ENCODE measurements at regions not wholly inside any gene's neighbourhood (a gene's known extent, or its start where the extent isn't known, plus 50 kb on each side); places are given as distances from the start of the nearest gene placed in this dataset.

DNA sequence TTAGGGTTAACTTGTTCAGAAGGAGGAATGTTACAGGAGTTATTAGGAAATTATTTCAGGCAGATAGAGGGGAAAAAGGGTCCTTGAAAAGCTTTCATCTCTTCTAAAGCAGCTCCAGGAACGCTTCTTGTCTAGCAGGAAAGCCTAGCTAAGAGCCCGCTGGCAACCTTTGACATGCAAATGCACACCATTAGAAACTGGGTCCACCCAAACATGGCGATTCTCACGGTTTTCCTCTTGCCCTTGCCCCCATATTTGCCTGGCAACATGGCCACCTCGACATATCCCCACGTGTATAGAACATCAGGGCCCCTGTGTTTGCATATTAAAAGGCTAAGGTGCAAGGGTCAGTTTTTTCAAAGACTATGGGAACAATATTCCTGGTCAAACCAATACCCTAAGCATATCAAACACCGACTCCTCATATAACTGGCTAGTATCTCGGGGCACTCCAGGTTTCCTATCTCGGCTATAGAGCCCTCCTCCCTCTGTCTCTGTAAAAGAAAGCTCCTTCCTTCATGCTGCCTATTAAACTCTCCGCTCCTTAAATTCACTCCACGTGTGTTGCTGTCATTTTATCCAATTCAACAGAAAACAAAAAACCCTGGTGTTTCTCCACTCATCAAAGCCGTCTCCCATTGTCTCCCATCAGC lies 268.9 kb upstream of the HSFY2 start:
- ChIA-PET POLR2A (no interaction called here), CTCF (no interaction called here)
- no peak for DNase-seq (ENCODE audit: extremely low spot score)
- TF ChIP-seq, protein P1, sequence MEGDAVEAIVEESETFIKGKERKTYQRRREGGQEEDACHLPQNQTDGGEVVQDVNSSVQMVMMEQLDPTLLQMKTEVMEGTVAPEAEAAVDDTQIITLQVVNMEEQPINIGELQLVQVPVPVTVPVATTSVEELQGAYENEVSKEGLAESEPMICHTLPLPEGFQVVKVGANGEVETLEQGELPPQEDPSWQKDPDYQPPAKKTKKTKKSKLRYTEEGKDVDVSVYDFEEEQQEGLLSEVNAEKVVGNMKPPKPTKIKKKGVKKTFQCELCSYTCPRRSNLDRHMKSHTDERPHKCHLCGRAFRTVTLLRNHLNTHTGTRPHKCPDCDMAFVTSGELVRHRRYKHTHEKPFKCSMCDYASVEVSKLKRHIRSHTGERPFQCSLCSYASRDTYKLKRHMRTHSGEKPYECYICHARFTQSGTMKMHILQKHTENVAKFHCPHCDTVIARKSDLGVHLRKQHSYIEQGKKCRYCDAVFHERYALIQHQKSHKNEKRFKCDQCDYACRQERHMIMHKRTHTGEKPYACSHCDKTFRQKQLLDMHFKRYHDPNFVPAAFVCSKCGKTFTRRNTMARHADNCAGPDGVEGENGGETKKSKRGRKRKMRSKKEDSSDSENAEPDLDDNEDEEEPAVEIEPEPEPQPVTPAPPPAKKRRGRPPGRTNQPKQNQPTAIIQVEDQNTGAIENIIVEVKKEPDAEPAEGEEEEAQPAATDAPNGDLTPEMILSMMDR (IDR thresholded peaks at IDR 0.05; ENCODE audit: control extremely low read depth, extremely low read depth, low read depth, missing control alignments): no peak

DNA sequence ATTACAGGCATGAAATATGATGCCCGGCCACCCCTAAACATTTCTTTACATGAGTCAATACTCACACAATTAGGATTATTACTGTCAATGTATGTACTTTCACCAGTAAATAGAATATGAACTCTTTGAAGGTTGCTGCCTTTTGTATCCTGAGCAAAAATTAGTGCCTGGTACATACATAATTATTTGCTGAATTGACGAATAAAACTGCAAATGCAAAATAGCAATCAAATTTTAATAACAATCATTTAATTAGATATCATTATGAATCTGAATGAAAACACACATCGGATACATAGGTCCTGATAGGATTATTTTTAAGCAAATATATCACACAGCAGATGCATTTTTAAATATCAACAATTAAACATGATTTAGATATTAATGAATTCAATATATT lies 253.1 kb upstream of the HSFY2 start:
- POLR2A ChIA-PET: no interaction called here
- CTCF ChIA-PET: no interaction called here
- TF ChIP-seq, protein P1 (IDR thresholded peaks at IDR 0.05; ENCODE audit: control extremely low read depth, extremely low read depth, low read depth, missing control alignments): no peak
- no peak for DNase-seq (ENCODE audit: extremely low spot score)

DNA sequence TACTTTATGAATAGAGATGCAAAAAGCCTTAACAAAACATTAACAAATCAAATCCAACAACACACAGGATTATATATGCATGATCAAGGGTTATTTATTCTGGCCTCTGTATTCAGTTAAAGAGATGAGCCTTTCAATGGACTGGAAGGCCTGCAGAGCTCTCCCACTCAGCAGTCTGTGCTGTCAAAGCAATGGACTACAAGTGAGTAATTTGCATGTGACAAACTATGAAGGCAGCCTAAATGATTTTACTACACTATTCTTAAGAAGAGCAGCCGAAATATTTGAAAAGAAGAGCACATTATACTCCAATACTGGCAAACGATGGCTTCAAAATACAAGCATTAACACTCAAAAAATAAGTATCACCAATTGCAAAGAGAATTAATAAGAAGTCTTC lies 250.4 kb upstream of the HSFY2 start:
- ChIA-PET POLR2A (no interaction called here), CTCF (no interaction called here)
- DNase-seq (ENCODE audit: extremely low spot score): no peak
- TF ChIP-seq, protein P1 (IDR thresholded peaks at IDR 0.05; ENCODE audit: control extremely low read depth, extremely low read depth, low read depth, missing control alignments): no peak

DNA sequence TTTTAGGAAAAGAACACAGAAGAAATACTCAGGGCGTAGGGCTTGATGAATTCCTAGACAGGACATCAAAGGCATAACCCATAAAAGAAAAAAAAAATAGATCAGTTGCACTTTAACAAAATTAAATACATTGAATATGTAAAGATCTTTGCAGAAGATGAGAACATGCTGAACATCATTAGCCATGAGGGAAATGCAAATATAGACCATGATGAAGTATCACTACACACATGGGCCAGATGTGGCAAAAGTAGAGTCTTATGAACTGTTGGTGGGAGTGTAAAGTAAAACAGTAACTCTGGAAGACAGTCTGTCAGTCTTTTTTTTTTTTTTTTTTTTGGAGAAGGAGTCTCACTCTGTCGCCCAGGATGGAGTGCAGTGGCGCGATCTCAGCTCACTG lies 246.7 kb upstream of the HSFY2 start:
- CTCF ChIA-PET: no interaction called here
- no peak for DNase-seq (ENCODE audit: extremely low spot score)
- POLR2A ChIA-PET: no interaction called here
- TF ChIP-seq, protein P1 (IDR thresholded peaks at IDR 0.05; ENCODE audit: control extremely low read depth, extremely low read depth, low read depth, missing control alignments): no peak

DNA sequence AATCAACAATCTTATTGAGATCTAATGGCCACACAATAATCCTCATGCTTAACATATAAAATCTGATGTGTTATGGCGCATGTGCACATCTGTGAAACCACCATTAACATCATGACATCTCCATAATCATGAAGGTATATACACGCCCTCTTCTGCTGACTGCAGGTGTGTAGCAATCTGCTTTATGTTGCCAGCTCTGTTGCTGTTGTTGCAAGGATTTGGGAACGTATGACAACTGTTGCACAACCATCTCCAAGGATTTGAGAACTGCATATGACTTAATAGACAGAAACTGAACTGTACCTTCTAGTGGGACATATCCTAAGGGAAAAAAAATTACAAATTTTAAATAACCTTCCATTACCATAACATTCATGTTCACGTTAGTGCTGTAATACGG lies 243.5 kb upstream of the HSFY2 start:
- CTCF ChIA-PET: no interaction called here
- POLR2A ChIA-PET: no interaction called here
- TF ChIP-seq, protein P1 (IDR thresholded peaks at IDR 0.05; ENCODE audit: control extremely low read depth, extremely low read depth, low read depth, missing control alignments): no peak
- no peak for DNase-seq (ENCODE audit: extremely low spot score)

DNA sequence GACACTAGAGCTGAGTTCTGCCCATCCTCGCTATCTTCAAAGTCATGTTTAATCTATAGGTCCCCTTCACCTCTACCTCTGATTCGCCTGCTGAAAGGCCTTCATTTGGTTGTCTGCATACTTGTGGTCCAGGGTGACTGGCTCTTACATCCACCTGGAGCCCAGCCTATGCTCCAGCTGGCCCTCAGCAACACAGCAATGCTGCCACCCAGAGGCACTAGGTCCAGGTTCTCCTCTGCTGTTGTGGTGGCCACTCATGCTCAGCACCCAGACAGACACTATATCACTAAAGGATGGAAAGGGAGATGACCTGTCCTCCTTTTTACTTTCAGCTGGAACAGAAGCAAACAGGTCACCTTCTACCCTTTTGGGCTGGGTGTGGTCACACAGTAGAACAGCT lies 242.3 kb upstream of the HSFY2 start:
- CTCF ChIA-PET: no interaction called here
- POLR2A ChIA-PET: no interaction called here
- TF ChIP-seq, protein P1 (IDR thresholded peaks at IDR 0.05; ENCODE audit: control extremely low read depth, extremely low read depth, low read depth, missing control alignments): no peak
- DNase-seq (ENCODE audit: extremely low spot score): peak; percentile 1

DNA sequence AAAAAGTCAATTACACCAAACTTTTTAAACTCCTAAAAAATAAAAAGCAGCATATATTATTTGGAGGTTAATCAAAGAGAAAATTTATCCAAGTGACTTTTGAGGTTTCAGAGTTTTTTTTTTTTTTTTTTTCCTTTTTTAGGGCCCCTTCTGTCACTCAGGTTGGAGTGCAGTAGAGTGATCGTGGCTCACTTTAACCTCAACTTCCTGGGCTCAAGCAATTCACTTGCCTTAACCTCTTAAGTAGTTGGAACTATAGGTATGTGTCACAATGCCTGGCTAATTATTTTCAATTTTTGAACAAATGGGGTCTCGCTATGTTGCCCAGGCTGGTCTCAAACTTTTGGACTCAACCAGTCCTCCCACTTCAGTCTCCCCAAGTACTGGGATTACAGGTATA lies 241.7 kb upstream of the HSFY2 start:
- TF ChIP-seq, protein P1 (IDR thresholded peaks at IDR 0.05; ENCODE audit: control extremely low read depth, extremely low read depth, low read depth, missing control alignments): no peak
- CTCF ChIA-PET: no interaction called here
- DNase-seq (ENCODE audit: extremely low spot score): no peak
- POLR2A ChIA-PET: no interaction called here
